C1 segment of cervical spinal cord (tissue), 14 donors: ENCODE measurements at regions not wholly inside any gene's neighbourhood (a gene's known extent, or its start where the extent isn't known, plus 50 kb on each side); places are given as distances from the start of the nearest gene placed in this dataset.

Experiments
- DNase-seq, 14 donors: peaks; one replicate each; lab custom pipeline; 2025; lab: John Stamatoyannopoulos, UW

DNA sequence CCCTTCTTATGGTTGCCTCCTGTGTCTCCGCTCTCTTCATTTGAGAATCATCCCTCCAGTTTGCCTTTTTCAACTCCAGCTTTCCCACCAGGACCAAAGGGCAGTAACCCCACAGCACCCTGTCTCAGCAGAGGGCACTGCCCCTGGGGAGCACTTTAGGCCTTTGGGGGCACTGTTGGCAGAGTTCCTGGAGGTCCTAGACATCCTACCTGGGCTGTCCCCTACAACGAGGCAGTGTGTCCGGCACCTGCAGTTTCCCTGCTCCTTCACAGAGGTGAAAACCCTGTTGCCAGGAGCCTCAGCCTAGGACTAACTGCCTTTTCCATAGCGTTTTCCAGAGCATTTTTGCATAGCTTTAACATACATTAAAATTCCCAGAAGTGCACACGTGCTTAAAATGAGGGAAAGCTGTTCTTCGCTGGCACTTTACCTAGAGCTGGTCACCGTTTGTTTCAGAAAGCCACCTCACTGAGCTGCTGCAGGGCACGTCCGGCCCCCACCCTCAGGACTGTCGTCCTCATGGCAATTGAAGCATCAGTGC lies 234.9 kb downstream of the TEX29 start:
- no peak for DNase-seq

DNA sequence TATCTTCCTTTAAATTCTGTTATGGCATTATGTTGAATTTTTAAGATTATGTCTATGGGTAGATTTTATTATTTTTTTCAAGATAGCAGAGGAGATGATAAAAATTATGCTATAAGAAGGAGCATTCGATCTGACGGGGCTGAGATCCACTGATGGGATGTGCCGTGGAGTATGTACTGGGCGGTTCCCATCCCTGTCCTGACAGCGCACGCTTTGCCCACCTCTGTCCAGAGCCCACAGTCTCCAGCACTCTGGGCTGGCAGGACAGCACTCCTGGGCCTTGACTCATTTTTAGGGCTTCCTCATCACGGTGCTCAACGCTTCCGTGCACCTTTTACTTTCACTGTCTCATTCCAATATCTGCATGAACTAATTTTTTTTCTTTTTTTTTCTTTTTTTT lies 235.5 kb downstream of the TEX29 start:
- no peak for DNase-seq

DNA sequence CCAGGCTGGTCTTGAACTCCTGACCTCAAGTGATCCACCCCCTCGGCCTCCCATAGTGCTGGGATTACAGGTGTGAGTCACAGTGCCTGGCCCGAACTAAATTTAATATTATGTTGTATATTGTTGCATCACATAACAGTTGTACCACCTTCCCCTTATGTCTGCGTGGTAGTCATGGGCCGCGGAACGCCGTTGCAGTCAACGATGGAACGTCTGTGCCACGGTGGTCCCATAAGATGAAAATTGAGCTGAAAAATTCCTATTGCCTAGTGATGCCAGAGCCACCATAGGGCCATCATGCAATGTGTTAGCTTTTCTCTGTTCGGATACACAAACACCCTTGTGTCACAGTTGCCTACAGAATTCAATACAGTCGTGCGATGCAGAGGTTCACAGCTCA lies 236.1 kb downstream of the TEX29 start:
- DNase-seq = no peak

- no peak for DNase-seq
Observed at GRCh38 chr13:111557921-111558699, 237.7 kb downstream of the TEX29 start.

- DNase-seq = no peak
Observed at GRCh38 chr13:111558700-111559088, 238.3 kb downstream of the TEX29 start.

- no peak for DNase-seq
Observed at GRCh38 chr13:111559612-111560403, 239.4 kb downstream of the TEX29 start.

DNA sequence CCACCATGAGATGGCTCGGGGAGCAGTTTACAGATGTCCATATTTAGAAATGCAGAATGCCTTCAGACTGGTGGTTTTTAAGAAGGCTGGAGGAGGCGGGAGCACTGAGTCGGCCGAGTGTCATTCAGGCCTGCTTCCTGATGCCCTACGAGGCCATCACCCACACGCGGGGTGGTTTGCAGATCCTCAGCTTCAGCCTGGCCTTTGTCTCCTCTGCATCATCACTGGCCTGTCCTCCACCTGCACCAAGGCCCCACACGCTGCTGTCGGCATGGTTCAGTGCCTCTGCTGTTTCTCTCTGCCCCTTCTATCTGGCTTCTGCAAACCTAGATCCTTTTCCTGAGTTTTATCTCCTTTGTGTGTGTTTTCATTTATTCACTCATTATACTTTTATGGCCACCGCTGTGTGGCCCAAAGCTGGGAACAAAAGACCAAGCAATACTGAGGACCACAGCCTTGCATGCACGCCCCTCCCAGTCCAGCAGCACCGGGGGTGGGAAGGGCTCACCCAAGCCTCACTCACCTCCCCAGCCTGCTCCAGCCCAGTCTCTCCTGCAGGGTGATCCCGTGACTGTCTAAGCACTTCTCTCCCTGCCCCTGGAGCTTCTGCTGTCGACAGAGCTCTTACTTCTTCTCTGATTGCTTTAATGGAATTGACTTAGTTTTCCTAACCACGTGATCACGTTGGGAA lies 240.8 kb downstream of the TEX29 start:
- DNase-seq = no peak

GRCh38 chr13:111562716-111563115 lies 242.3 kb downstream of the TEX29 start:
- DNase-seq = no peak

DNA sequence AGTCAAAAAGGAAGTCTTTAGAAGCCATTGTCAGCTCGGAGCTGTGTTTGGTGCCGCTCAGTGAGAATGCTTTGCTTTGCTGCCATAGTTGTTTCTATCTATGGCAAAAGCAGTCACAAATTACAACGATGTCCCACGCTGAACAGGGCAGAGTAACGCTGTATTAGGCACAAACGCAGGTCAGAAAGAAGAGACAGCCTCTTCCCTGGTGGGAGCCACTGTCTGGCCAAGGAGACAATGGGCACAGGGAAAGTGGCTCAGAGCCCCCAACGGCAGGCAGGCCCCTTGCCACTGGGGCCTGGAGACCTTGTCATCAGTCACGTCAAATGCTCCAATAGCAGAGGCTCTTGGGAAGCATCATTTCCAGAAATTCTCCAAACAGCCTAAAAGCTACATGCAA lies 244.2 kb downstream of the TEX29 start:
- no peak for DNase-seq

GRCh38 chr13:111565400-111565799 lies 245.0 kb downstream of the TEX29 start:
- no peak for DNase-seq

- DNase-seq = no peak
Observed at GRCh38 chr13:111566567-111566966, 246.1 kb downstream of the TEX29 start.

DNA sequence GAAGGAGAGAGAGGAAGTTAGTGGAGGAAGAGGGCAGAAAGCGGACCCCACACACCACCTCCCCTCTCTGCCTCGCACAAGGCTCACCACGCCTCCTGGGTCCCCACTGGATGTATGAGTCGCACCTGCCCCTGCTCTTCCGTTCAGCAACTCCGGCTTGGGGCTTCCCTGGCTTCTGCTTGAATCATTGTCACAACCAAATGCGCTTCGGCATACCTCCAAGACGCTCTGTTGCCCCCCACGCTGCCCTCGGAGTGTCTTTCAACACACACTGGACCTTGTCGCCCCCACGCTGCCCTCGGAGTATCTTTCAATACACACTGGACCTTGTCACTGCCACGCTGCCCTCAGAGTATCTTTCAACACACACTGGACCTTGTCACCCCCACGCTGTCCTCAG lies 247.2 kb downstream of the TEX29 start:
- DNase-seq = no peak

- DNase-seq = no peak
Observed at GRCh38 chr13:111568290-111568689, 247.8 kb downstream of the TEX29 start.

DNA sequence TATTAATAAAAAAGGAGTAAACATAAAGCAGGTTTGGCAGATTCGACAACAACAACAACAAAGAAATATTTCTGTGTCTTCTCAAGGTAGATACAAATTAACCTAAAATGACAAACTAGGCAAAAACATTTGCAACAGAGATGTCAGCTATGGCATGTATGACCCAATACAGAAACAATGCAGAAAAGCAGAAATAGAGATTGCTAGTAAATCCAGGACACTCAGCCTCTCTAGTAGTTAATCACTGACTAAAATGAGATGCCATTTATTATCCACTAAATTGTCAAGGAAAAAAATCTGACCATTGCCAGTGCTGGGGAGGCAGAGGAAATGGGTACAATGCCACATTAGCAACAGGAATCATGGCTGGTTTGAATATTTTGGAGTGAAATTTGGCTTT lies 250.5 kb downstream of the TEX29 start:
- DNase-seq = no peak

DNA sequence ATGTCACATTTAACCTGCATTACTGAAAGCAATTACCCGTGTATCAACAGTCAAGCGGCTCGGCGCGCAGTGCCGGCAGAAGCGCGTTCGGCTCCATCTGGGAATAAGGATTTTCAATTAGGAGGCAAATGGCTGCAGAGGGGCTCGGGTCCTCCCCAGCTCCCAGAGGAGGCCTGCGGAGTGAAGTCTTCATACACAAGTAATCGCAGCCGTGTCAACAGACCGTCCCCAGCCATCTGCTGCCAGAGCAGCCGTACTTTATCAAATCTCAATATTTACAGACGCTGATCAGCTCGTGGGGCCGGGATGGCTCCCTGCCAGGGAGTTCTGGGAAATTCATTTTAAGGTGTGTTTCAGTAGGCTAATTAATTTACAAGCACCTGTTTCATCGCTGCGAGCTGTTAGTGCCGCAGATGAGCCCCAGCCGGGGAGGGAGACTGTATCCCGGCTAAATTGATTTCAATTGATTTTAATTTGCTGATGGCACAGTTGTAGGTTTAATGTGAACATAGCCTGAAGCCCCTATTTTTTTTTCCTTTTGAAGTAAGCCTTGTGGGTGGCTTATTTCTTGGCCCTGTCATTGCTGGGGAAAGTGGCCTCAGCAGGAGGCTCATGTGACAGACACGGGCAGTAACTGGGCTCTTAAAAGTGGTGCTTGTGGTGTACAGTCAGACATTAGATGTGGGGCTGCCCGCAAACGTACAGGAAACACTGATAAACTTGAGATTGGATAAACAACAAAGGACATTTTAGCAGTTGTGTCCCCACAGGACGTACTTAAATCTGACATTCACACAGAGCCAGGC lies 252.7 kb downstream of the TEX29 start:
- DNase-seq = no peak

DNA sequence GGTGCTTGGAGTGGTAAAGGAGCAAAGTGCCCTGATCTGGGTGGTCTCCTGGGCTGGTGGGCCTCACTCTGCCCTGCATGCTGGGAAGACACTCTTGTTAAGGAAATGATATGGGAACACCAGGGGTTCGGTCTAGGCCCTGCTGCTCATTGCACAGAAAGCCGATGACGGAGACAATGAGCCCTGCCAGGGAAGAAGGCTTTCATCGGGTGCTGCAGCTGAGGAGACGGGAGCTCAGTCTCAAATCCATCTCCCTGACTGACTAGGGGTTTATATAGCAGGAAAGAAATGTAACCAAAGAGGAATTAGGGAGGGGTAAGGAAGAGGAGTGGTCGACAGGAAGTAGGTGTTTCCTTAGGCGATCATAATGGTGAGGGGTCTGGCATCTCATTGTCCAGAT lies 253.4 kb downstream of the TEX29 start:
- DNase-seq = no peak

GRCh38 chr13:111575276-111575675 lies 254.8 kb downstream of the TEX29 start:
- no peak for DNase-seq

DNA sequence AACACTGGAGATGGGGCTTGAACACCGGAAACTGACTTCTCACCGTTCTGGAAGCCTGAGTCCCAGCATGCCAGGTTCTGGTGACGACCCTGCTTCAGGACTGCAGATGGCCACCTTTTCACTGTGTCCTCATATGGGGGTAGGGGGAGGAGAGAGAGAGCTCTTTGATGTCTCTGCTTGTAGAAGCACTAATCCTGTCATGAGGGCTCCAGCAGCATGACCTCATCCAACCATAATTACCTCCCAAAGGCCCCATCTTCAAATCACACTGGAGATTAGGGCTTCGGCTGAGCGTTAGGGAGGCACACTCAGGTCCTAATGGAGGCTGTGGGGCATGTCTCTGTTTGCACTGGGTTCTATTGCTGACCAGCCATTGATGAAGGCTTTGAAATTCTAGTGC lies 255.3 kb downstream of the TEX29 start:
- DNase-seq = no peak

DNA sequence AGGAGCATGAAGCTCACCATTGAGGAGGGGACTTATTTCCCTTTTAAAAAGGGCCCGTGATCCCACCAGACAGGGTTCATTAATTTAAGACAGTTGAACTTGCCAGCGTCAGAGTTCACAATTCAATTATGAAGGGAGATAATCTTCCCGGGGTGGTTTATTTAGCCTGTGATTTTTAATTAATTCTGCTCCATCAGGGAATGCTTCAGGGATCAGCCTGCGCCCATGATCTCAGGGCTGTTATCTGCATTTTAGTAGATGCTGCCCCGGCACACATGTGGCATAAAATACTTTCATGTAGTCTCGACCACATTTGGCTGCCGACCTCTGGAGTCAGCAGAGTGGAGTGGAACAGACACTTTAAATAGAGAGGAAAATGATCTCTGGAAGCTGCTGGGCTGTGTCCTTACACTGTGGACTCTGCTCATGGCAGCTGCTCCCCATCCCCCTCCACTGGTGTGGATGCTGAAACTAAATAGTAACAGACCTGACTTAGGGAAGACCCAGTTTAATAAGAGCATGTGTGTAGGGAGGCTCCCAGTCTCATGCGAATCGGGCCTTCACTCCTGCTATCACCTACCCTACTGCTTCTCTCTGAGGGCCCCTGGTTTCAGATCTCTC lies 256.9 kb downstream of the TEX29 start:
- DNase-seq = no peak

DNA sequence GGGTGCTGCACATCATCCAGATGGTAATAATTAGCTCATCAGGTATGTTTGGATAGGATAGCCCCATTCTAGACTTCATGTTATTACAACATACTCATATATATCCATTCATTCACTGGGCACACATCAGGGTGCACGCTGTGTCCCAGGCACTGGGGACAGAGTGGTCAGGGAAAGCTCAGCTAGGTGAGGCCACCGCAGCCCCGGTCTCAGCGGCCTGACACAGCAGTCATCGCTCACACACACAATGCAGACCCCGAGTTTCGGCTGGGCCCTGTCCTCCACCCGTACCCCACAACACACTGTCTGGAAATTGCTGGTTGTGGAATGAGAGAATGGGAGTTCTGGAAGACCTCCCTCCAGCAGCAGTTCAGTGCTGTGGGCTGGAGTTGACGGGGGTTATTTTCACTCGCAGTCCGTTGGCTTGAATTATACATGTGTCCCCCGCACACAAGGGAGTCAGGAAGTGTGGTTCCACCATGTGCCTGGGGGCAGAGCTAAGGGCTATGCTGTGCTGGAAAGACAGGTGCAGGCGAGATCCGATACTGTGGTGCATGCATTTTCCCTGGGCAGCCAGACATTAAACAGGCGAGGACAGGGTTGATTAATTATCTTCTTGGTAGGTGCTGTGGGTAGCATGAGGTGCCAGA lies 257.6 kb downstream of the TEX29 start:
- DNase-seq = no peak
